ENCODE measurements at regions not wholly inside any gene's neighbourhood (a gene's known extent, or its start where the extent isn't known, plus 50 kb on each side); places are given as distances from the start of the nearest gene placed in this dataset.

- TF ChIP-seq CTCF (conservative IDR thresholded peaks at IDR 0.05): no peak
- no peak overlapping the region for H3K27ac ChIP-seq
Measured at GRCh38 chr3:107956991-107957900, 133.6 kb downstream of the CD47 start.

- no peak overlapping the region for H3K27ac ChIP-seq
- no peak for TF ChIP-seq CTCF (conservative IDR thresholded peaks at IDR 0.05)
Measured at GRCh38 chr3:107954845-107955244, 136.0 kb downstream of the CD47 start.

- H3K27ac ChIP-seq: no peak overlapping the region
- TF ChIP-seq CTCF (conservative IDR thresholded peaks at IDR 0.05): no peak
Measured at GRCh38 chr3:107953722-107954121, 137.1 kb downstream of the CD47 start.

GRCh38 chr3:107951126-107951525 lies 139.7 kb downstream of the CD47 start:
- TF ChIP-seq CTCF (conservative IDR thresholded peaks at IDR 0.05): no peak
- no peak overlapping the region for H3K27ac ChIP-seq

- H3K27ac ChIP-seq: no peak overlapping the region
- TF ChIP-seq CTCF (conservative IDR thresholded peaks at IDR 0.05): no peak
Measured at GRCh38 chr3:107950417-107950816, 140.4 kb downstream of the CD47 start.

GRCh38 chr3:107949394-107949970 lies 141.3 kb downstream of the CD47 start:
- H3K27ac ChIP-seq: no peak overlapping the region
- TF ChIP-seq CTCF (conservative IDR thresholded peaks at IDR 0.05): no peak

GRCh38 chr3:107947203-107947602 lies 143.6 kb downstream of the CD47 start:
- no peak overlapping the region for H3K27ac ChIP-seq
- no peak for TF ChIP-seq CTCF (conservative IDR thresholded peaks at IDR 0.05)

Measured in VCaP (cell line).